ENCODE measurements at regions not wholly inside any gene's neighbourhood (a gene's known extent, or its start where the extent isn't known, plus 50 kb on each side); places are given as distances from the start of the nearest gene placed in this dataset.
A peak's percentile ranks its signal among the peaks of the same experiment; 100 is the strongest.
"Not testable (repeated sequence)": the region's sequence is repeated elsewhere in the genome, so short reads cannot be mapped to it uniquely, and the experiment has no call there.

DNA sequence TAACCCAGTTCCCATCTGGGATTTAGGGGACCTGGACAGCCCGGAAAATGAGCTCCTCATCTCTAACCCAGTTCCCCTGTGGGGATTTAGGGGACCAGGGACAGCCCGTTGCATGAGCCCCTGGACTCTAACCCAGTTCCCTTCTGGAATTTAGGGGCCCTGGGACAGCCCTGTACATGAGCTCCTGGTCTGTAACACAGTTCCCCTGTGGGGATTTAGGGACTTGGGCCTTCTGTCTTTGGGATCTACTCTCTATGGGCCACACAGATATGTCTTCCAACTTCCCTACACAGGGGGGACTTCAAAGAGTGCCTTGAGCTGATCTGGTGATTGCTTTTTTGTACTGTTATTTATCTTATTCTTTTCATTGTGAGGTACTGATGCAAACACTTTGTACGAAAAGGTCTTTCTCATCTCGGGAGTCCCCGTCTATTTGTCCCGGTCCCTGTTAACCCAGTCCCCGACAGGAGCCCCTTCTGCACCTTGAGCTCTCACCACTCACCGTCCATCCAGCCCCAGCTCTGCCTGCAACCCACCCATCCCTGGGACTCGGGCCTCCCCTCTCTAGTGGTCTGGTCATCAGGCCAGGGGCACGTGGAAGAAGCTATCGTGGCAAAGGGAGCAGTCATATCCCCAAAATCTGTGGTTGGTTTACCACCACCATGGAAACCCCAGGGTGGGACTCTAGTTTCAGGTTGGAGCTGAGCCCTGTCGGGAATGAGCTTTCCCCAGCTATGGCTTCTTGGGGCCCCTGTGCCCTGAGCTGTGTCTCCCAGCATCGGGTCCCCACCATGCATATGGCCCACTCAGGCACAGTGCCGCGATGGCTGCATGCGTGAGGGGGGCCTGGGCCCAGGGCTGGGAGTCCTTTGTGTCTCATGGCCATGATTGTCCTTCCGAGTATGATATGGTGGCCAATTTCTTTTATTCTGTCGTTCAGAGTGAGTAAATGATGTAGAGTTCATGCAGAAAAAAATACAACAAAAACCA is 270.4 kb upstream of the PLCXD1 start:
- not testable (repeated sequence) for H3K4me3 ChIP-seq (ENCODE audit: low read depth in 1 of 2, low read length in 2 of 2); DNase-seq; H3K9ac ChIP-seq (ENCODE audit: low read depth, low read length); H3K9me3 ChIP-seq (ENCODE audit: insufficient read depth, low read length, severe bottlenecking); H3K36me3 ChIP-seq (ENCODE audit: insufficient read depth, low read length); H3K4me2 ChIP-seq (ENCODE audit: insufficient read depth, low read length); H3K4me1 ChIP-seq (ENCODE audit: insufficient read depth, low read length); H3K27me3 ChIP-seq (ENCODE audit: insufficient read depth, low read length, poor library complexity); H2AFZ ChIP-seq (ENCODE audit: low read depth, low read length); H4K20me1 ChIP-seq (ENCODE audit: insufficient read depth, low read length); H3K79me2 ChIP-seq (ENCODE audit: insufficient read depth, low read length); H3K27ac ChIP-seq (ENCODE audit: low read length)
- peak; percentile 46; the same call in 1 of the 3 replicates for ATAC-seq (ENCODE audit: insufficient read depth, low read depth)

- H3K4me3 ChIP-seq (ENCODE audit: low read depth in 1 of 2, low read length in 2 of 2); DNase-seq; H3K9me3 ChIP-seq (ENCODE audit: insufficient read depth, low read length, severe bottlenecking); H3K27ac ChIP-seq (ENCODE audit: low read length); H3K4me1 ChIP-seq (ENCODE audit: insufficient read depth, low read length); H4K20me1 ChIP-seq (ENCODE audit: insufficient read depth, low read length); H3K4me2 ChIP-seq (ENCODE audit: insufficient read depth, low read length); H2AFZ ChIP-seq (ENCODE audit: low read depth, low read length); H3K27me3 ChIP-seq (ENCODE audit: insufficient read depth, low read length, poor library complexity); H3K79me2 ChIP-seq (ENCODE audit: insufficient read depth, low read length); H3K9ac ChIP-seq (ENCODE audit: low read depth, low read length); H3K36me3 ChIP-seq (ENCODE audit: insufficient read depth, low read length): not testable (repeated sequence)
- ATAC-seq (ENCODE audit: insufficient read depth, low read depth) = peak; percentile 79
Observed at GRCh38 chrX:13821-14443, 267.2 kb upstream of the PLCXD1 start.

- not testable (repeated sequence) for H3K9ac ChIP-seq (ENCODE audit: low read depth, low read length); H3K27me3 ChIP-seq (ENCODE audit: insufficient read depth, low read length, poor library complexity); H3K27ac ChIP-seq (ENCODE audit: low read length); H3K9me3 ChIP-seq (ENCODE audit: insufficient read depth, low read length, severe bottlenecking); H3K36me3 ChIP-seq (ENCODE audit: insufficient read depth, low read length); DNase-seq; H3K4me3 ChIP-seq (ENCODE audit: low read depth in 1 of 2, low read length in 2 of 2); H3K4me1 ChIP-seq (ENCODE audit: insufficient read depth, low read length); H3K4me2 ChIP-seq (ENCODE audit: insufficient read depth, low read length); ATAC-seq (ENCODE audit: insufficient read depth, low read depth); H3K79me2 ChIP-seq (ENCODE audit: insufficient read depth, low read length); H4K20me1 ChIP-seq (ENCODE audit: insufficient read depth, low read length); H2AFZ ChIP-seq (ENCODE audit: low read depth, low read length)
Observed at GRCh38 chrX:14452-14851, 266.7 kb upstream of the PLCXD1 start.

GRCh38 chrX:18768-19454 is 262.3 kb upstream of the PLCXD1 start:
- H3K9me3 ChIP-seq (ENCODE audit: insufficient read depth, low read length, severe bottlenecking); DNase-seq; H3K4me1 ChIP-seq (ENCODE audit: insufficient read depth, low read length); H3K4me2 ChIP-seq (ENCODE audit: insufficient read depth, low read length); H3K27me3 ChIP-seq (ENCODE audit: insufficient read depth, low read length, poor library complexity); H3K9ac ChIP-seq (ENCODE audit: low read depth, low read length); H4K20me1 ChIP-seq (ENCODE audit: insufficient read depth, low read length); H3K27ac ChIP-seq (ENCODE audit: low read length); H3K36me3 ChIP-seq (ENCODE audit: insufficient read depth, low read length); H3K79me2 ChIP-seq (ENCODE audit: insufficient read depth, low read length); H2AFZ ChIP-seq (ENCODE audit: low read depth, low read length); H3K4me3 ChIP-seq (ENCODE audit: low read depth in 1 of 2, low read length in 2 of 2): not testable (repeated sequence)
- ATAC-seq (ENCODE audit: insufficient read depth, low read depth) = peak; percentile 93

DNA sequence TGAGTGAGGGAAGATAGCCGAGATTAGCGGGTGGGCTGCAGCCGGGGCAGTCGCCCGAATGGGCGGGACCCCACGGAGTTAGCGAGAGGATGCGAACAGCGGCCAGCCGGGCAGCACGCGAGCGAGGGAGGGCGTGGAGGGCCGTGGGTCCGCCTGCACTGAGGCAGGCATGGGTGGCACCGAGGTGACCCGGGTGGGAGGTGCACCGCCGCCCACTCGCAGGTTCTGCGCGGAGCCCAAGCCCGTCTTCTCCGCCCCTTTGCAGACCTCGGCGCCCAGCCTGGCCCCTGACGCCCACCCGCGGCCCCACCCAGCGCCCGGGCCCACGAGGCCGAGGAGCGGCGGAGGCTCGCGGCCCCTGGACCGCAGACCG is 261.7 kb upstream of the PLCXD1 start:
- not testable (repeated sequence) for DNase-seq; H3K4me2 ChIP-seq (ENCODE audit: insufficient read depth, low read length); H3K27me3 ChIP-seq (ENCODE audit: insufficient read depth, low read length, poor library complexity); H3K4me1 ChIP-seq (ENCODE audit: insufficient read depth, low read length); H2AFZ ChIP-seq (ENCODE audit: low read depth, low read length); H4K20me1 ChIP-seq (ENCODE audit: insufficient read depth, low read length); ATAC-seq (ENCODE audit: insufficient read depth, low read depth); H3K79me2 ChIP-seq (ENCODE audit: insufficient read depth, low read length); H3K27ac ChIP-seq (ENCODE audit: low read length); H3K4me3 ChIP-seq (ENCODE audit: low read depth in 1 of 2, low read length in 2 of 2); H3K36me3 ChIP-seq (ENCODE audit: insufficient read depth, low read length); H3K9ac ChIP-seq (ENCODE audit: low read depth, low read length); H3K9me3 ChIP-seq (ENCODE audit: insufficient read depth, low read length, severe bottlenecking)
